AG09319 (cell line): ENCODE measurements at regions not wholly inside any gene's neighbourhood (a gene's known extent, or its start where the extent isn't known, plus 50 kb on each side); places are given as distances from the start of the nearest gene placed in this dataset.
A peak's percentile ranks its signal among the peaks of the same experiment; 100 is the strongest.
"Not testable (repeated sequence)": the region's sequence is repeated elsewhere in the genome, so short reads cannot be mapped to it uniquely, and the experiment has no call there.

ENCODE experiments used
- DNase-seq: peaks from one replicate; pipeline ENCODE4 v3.0.0-alpha.2; 2010; ENCODE audit warnings: low read depth; ENCODE audit errors: extremely low read depth
- CTCF ChIP-seq: IDR thresholded peaks from 2 replicates; pipeline ENCODE4 v1.5.1; 2011; ENCODE audit warnings: low read depth, mild to moderate bottlenecking, inconsistent platforms, low read length, moderate library complexity

DNA sequence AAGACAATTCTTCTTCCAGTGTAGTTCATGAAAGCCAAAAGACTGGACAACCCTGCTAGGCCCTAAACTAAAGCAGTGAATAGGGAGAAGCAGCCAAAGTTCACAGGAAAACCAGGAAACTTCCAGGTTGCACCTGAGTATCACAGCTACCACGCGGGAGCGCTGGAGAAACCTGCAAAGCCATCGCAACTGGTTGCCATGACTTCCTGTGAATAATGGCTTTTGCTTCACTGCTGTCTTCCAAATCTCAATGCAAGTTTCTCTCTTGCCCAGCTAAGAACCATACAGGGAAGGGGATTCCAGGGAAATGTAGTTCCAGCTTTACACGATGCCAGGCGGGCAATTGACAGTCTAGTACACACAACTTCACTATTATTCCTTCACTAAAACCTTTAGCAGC, 114.1 kb downstream of the GXYLT1 start:
- DNase-seq, result no peak
- TF ChIP-seq CTCF, result no peak

- TF ChIP-seq CTCF, result no peak
- no peak for DNase-seq
Observed at GRCh38 chr12:42027546-42027945, 117.1 kb downstream of the GXYLT1 start.

DNA sequence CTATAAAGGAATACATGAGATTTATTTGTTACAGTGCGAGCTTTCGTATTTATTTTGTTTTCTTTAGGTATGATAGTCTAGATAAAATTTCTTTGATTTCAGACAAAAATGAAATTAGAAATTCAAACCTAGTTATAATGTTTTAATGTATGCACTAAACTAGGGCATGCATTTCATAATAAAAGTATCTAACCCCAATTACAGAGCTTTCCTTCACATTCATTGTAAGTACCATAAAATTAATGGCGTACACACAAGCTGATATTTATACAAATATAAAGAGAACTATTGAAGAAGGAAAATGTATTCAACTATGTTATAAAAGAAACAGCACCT, 120.2 kb downstream of the GXYLT1 start:
- TF ChIP-seq CTCF, result no peak
- no peak for DNase-seq

GRCh38 chr12:42023733-42024494, 120.8 kb downstream of the GXYLT1 start:
- peak; percentile 22 for DNase-seq
- peak; percentile 99 for TF ChIP-seq CTCF

DNA sequence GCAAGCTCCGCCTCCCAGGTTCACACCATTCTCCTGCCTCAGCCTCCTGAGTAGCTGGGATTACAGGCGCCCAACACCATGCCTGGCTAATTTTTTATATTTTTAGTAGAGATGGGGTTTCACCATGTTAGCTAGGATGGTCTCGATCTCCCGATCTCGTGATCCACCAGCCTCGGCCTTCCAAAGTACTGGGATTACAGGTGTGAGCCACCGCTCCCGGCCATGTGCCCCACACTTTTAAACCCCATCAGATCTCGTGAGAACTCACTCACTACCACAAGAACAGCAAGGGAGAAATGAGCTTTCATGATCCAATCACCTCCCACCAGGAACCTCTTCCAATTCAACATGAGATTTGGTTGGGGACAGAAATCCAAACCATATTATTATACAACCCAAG, 122.7 kb downstream of the GXYLT1 start:
- not testable (repeated sequence) for DNase-seq

DNA sequence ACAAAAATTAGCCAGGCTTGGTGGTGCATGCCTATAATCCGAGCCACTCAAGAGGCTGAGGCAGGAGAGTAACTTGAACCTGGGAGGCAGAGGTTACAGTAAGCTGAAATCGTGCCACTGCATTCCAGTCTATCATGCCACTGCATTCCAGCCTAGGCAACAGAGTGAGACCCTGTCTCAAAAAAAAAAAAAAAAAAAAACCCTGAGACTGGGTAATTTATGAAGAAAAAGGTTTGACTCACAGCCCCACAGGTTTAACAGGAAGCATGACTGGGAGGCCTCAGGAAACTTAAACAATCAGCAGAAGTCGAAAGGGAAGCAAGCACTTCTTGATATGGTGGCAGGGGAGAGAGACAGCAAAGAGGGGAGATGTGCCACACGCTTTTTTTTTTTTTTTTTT, 123.2 kb downstream of the GXYLT1 start:
- DNase-seq, result no peak

DNA sequence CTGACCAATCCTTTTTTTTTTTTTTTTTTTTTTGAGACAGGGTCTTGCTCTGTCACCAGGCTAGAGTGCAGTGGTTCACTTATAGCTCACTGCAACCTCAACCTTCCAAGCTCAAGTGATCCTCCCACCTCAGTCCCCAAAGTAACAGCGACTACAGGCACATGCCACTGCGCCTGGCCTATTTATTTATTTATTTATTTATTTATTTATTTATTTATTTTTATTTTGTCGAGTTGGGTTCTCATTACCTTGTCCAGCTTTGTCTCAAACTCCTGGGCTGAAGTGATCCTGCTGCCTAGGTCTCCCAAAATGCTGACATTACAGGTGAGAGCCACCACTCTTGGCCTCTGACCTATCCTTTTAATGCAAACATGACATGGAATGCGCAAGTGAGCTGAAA, 124.4 kb downstream of the GXYLT1 start:
- no peak for DNase-seq
- no peak for TF ChIP-seq CTCF

More for the DNA sequence above, 123.2 kb downstream of the GXYLT1 start:
- no peak for TF ChIP-seq CTCF

- DNase-seq, result no peak
- no peak for TF ChIP-seq CTCF
Observed at GRCh38 chr12:42019746-42020145, 124.9 kb downstream of the GXYLT1 start.
